ENCODE measurements at regions not wholly inside any gene's neighbourhood (a gene's known extent, or its start where the extent isn't known, plus 50 kb on each side); places are given as distances from the start of the nearest gene placed in this dataset.

GRCh38 chr11:92386577-92386976 lies 162.0 kb downstream of the FAT3 start:
- DNase-seq = no peak

DNA sequence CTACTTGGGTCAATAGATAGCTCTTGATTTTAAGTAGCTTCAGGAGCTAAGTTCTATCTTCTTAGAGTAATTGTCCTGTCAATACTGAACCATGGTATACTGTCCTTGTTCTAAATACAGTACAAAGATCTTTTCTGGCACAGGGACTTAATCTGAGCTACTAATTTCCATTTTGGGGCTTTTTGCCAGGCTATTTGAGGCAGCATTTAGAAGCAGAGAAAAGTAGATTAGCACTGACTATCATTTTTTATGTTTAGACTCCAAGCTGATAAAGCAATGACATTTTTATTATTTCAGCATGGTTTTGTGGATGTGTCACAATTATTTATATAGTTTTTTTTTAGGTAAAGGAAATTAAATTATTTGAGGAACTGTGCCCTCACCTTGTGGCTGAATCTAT lies 163.2 kb downstream of the FAT3 start:
- no peak for DNase-seq

GRCh38 chr11:92388380-92388779 lies 163.8 kb downstream of the FAT3 start:
- no peak for DNase-seq

GRCh38 chr11:92390783-92391182 lies 166.2 kb downstream of the FAT3 start:
- DNase-seq = no peak

DNA sequence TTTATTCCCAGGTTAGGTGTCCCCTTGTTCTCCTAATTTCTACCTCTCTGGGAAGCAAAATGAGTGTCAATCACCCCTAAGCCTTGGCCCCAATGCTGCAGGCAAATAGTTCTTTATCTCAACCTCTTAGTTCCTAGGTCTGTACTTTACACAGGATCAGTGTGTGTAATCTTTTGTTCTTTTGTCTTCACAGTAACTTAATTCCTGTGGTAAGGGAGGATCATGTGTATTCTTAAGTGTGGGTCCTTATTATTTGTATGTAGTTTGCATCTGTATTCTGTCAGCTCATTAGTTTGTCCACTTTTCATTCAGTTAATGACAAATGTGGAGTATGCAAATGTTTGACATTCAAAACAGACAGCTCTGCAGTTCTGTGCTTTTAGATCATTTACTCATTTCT lies 166.7 kb downstream of the FAT3 start:
- no peak for DNase-seq

DNA sequence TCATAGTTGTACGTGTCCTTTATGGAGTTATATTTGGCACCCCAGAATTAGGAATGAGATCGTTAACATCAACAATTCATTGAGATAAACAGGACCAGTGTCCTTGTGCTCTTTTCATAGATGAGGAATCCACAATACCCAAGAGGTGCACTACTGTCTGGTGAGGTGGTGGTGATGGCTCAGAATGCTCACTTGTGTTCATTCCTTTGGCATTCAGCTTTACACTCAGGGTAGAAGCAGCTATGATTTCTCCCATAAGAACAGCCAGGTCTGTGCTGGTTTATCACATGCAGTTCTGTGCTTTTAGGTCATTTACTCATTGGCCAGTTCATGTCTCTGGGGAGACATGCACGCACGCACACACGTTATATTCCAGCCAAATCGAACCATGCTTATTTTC lies 167.2 kb downstream of the FAT3 start:
- DNase-seq = no peak

DNA sequence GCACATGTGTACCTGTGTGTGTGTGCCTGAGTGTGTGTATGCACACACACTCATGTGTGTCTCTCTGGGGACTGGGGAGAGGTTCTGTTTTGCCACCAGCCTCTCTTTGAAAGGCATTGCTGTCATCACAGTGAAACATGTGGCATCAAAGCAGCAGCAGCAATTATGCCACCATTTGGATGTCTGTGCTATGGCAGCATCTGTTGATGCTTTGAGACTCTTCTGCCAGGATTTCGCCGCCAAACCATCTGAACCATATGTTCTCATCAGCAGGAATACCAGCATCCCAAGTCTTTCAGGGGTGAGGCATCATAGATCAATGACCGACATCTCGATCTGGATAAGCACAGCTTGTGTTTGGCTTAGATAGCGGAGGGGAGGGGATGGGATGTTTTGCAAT lies 168.6 kb downstream of the FAT3 start:
- DNase-seq = no peak

- DNase-seq = no peak
Observed at GRCh38 chr11:92396133-92396532, 171.5 kb downstream of the FAT3 start.

DNA sequence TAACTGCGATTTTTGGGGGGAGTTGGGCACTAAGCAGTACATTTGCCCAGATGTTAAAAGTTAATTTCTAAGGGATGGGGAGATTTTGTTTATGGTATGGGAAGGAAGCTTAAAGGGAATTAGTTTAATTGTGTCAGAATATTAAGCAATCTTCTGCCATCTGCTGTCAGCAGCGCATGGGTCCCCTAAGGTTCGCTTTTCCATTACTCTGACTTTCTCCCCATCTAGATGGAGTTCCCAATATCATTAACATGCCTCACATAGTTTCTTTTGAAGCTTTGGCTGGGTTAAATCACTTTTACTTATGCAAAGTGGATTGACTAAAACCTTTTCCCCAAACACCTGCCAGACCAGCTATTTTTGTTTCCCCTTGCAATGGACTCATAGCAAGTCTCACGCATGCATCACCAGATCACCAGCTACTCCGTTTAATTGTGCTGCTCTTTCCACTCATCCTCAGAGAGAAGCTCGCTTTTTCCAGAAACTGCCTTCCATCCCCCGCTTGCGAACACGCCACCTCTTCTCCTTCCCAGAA lies 172.7 kb downstream of the FAT3 start:
- DNase-seq = no peak

DNA sequence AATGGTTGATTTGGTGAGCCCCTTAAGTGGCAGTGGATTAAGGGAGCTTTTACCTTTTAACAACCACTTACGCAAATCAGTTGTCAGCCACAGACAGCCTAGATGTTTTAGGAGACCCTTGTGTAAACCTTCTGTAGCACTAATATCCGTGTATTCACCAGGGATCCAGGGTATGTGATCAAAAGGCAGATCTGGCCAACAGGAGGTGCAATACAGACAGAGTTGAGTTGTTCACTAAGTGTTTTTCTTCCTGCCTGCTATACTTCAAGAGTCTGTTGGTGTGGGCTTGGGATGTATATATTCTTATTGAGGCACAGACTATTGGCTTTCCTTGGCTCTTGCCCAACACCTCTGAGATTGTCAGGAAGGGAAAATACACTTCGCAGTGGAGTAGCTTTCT lies 175.1 kb downstream of the FAT3 start:
- DNase-seq = no peak

GRCh38 chr11:92401520-92401919 lies 176.9 kb downstream of the FAT3 start:
- DNase-seq = no peak

DNA sequence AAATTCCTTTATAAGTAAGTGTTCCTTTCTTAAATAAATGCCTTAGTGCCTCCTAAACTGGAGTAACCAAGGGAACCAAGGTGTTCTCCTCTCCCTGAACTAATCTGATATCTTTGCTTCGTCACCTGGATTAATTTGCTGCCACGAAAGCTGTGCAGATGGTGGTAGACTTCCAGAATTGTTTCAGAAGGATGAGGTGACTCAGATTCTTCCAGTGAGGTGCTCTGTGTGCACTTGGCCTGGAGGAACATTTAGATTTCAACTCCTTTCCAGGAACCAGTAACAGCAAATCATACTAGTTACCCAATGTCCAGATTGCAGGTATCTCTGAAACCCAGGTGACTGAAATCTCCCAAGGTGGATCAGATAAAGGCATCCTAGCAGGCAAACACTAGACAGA lies 181.9 kb downstream of the FAT3 start:
- DNase-seq = no peak

- no peak for DNase-seq
Observed at GRCh38 chr11:92409355-92409754, 184.7 kb downstream of the FAT3 start.

GRCh38 chr11:92409956-92410355 lies 185.3 kb downstream of the FAT3 start:
- no peak for DNase-seq

GRCh38 chr11:92410526-92410925 lies 185.9 kb downstream of the FAT3 start:
- DNase-seq = no peak

DNA sequence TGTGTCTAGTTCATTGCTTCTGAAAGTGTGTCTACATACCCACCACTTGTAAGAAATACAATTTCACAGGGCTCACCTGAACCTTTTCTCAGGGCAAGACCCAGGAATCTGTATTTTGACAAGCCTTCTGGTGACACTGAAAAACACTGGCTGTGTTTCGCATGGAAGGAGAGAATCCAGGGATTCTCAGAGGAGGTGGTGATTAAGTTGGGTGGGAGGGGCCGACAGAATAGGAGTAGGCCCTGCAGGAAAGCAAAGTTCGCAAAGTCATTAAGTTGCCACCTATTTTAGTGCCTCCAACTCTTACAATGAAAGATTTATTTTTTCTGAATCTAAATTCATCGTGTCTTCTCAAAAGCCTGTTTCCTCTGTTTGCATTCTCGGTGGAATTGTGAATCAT lies 186.8 kb downstream of the FAT3 start:
- DNase-seq = no peak

GRCh38 chr11:92413757-92414513 lies 189.3 kb downstream of the FAT3 start:
- no peak for DNase-seq

- DNase-seq = no peak
Observed at GRCh38 chr11:92416971-92417725, 192.5 kb downstream of the FAT3 start.

- no peak for DNase-seq
Observed at GRCh38 chr11:92423115-92424034, 198.8 kb downstream of the FAT3 start.

DNA sequence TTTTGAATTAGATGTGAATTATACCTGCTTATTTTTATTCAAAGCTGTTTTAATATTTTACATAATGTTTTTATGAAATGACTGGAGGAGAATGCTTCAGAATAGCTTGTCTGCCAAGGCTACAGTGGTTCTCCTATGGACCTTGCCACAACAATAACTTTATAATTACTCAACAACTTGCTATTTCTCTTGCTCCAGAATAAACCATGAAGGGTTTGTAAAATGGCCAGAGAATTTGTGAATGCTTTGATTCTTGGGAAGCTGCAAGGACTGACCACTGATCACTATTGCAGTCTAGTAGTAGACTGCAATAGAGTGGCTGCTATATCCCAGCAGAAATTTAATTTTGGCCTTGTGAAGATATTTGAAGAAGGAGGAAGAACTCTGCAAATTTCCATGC lies 199.7 kb downstream of the FAT3 start:
- DNase-seq = peak; percentile 20

- no peak for DNase-seq
Observed at GRCh38 chr11:92425127-92425526, 200.5 kb downstream of the FAT3 start.

DNA sequence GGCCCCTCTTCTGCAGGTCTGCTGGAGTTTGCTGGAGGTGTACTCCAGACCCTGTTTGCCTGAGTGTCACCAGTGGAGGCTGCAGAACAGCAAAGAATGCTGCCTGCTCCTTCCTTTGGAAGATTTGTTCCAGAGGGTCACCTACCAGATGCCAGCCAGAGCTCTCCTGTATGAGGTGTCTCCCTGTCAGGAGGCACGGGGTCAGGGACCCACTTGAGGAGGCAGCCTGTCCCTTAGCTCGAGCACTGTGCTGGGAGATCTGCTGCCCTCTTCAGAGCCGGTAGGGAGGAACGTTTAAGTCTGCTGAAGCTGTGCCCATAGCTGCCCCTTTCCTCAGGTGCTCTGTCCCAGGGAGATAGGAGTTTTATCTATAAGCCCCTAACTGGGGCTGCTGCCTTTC lies 207.9 kb downstream of the FAT3 start:
- DNase-seq = no peak

Measured in kidney glomerular epithelial cell (primary cell).